Activated naive CD4-positive, alpha-beta T cell treated with anti-CD3 and anti-CD28 coated beads, Interleukin-2, amount 50 U/mL, for 72 hours (primary cell): ENCODE measurements at regions not wholly inside any gene's neighbourhood (a gene's known extent, or its start where the extent isn't known, plus 50 kb on each side); places are given as distances from the start of the nearest gene placed in this dataset.
"Not testable (repeated sequence)": the region's sequence is repeated elsewhere in the genome, so short reads cannot be mapped to it uniquely, and the experiment has no call there.

ENCODE experiments used
- ATAC-seq, 2 donors: fragments of 150-1000 bp; cut with Tn5 transposase; 2 replicates each; pipeline ENCODE4 v1.10.0; 2021; ENCODE audit warnings: mild to moderate bottlenecking in 2 of 2, moderate library complexity in 2 of 2
- DNase-seq, 2 donors: peaks; one replicate each; pipeline ENCODE4 v3.0.0; 2021 to 2022; ENCODE audit warnings: low spot score in 2 of 2
- H3K27ac Mint-ChIP-seq, 2 donors: one replicate each; pipeline ENCODE4 v1.8.0; 2022; ENCODE audit warnings: mild to moderate bottlenecking in 2 of 2, mixed read lengths in 2 of 2
- H3K36me3 Mint-ChIP-seq, 2 donors: one replicate each; pipeline ENCODE4 v1.8.0; 2022; ENCODE audit warnings: mixed read lengths in 2 of 2
- H3K9me3 Mint-ChIP-seq, 2 donors: one replicate each; pipeline ENCODE4 v1.8.0; 2022; ENCODE audit warnings: mixed read lengths in 2 of 2

- Mint-ChIP-seq H3K9me3 (peaks cover 5 to 6% of the 10 kb centered on the region in 2 donors), H3K27ac (no peak overlapping the region), H3K36me3 (no peaks in the 10 kb centered on the region)
- DNase-seq, result no peak
- no peak for ATAC-seq
Measured at GRCh38 chr3:35223632-35224394, 415.5 kb upstream of the ARPP21 start.

GRCh38 chr3:35224565-35225295 lies 414.6 kb upstream of the ARPP21 start:
- DNase-seq (no peak), ATAC-seq (no peak)
- Mint-ChIP-seq H3K9me3 (peaks cover 5 to 6% of the 10 kb centered on the region in 2 donors), H3K27ac (no peak overlapping the region), H3K36me3 (no peaks in the 10 kb centered on the region)

- DNase-seq (no peak), ATAC-seq (no peak)
- no peaks in the 10 kb centered on the region for H3K36me3 Mint-ChIP-seq
- H3K9me3 Mint-ChIP-seq, result no peaks in the 10 kb centered on the region
- no peak overlapping the region for H3K27ac Mint-ChIP-seq
Measured at GRCh38 chr3:35241236-35241635, 398.1 kb upstream of the ARPP21 start.

GRCh38 chr3:35254917-35255316 lies 384.4 kb upstream of the ARPP21 start:
- ATAC-seq, result no peak
- no peak for DNase-seq
- Mint-ChIP-seq H3K9me3 (peaks cover 24 to 31% of the 10 kb centered on the region in 2 donors), H3K27ac (no peak overlapping the region), H3K36me3 (peaks cover 0 to 12% of the 10 kb centered on the region in 2 donors)

- ATAC-seq (no peak), DNase-seq (no peak)
- Mint-ChIP-seq H3K27ac (no peak overlapping the region), H3K9me3 (peaks cover 20 to 21% of the 10 kb centered on the region in 2 donors), H3K36me3 (peaks cover 0 to 8% of the 10 kb centered on the region in 2 donors)
Measured at GRCh38 chr3:35257641-35258040, 381.7 kb upstream of the ARPP21 start.

GRCh38 chr3:35262406-35262805 lies 376.9 kb upstream of the ARPP21 start:
- Mint-ChIP-seq H3K9me3 (peaks cover 0 to 3% of the 10 kb centered on the region in 2 donors), H3K36me3 (peaks cover 0 to 4% of the 10 kb centered on the region in 2 donors), H3K27ac (no peak overlapping the region)
- ATAC-seq, result no peak
- DNase-seq, result no peak

- DNase-seq (no peak), ATAC-seq (no peak)
- Mint-ChIP-seq H3K9me3 (peaks cover 0 to 3% of the 10 kb centered on the region in 2 donors), H3K36me3 (peaks cover 0 to 4% of the 10 kb centered on the region in 2 donors), H3K27ac (no peak overlapping the region)
Measured at GRCh38 chr3:35263477-35263876, 375.8 kb upstream of the ARPP21 start.

GRCh38 chr3:35266065-35266464 lies 373.3 kb upstream of the ARPP21 start:
- H3K9me3 Mint-ChIP-seq, H3K27ac Mint-ChIP-seq, H3K36me3 Mint-ChIP-seq, ATAC-seq, DNase-seq: not testable (repeated sequence)

- Mint-ChIP-seq H3K36me3 (peaks cover 0 to 8% of the 10 kb centered on the region in 2 donors), H3K27ac (no peak overlapping the region), H3K9me3 (peaks cover 17 to 22% of the 10 kb centered on the region in 2 donors)
- DNase-seq (no peak), ATAC-seq (no peak)
Measured at GRCh38 chr3:35275768-35276167, 363.6 kb upstream of the ARPP21 start.

GRCh38 chr3:35276568-35276967 lies 362.8 kb upstream of the ARPP21 start:
- ATAC-seq, result no peak
- H3K36me3 Mint-ChIP-seq, result peaks cover 0 to 8% of the 10 kb centered on the region in 2 donors
- H3K27ac Mint-ChIP-seq, result no peak overlapping the region
- DNase-seq, result no peak
- peaks cover 17 to 28% of the 10 kb centered on the region in 2 donors for H3K9me3 Mint-ChIP-seq

- no peak for DNase-seq
- no peak for ATAC-seq
- Mint-ChIP-seq H3K27ac (no peak overlapping the region), H3K36me3 (peaks cover 4 to 11% of the 10 kb centered on the region in 2 donors), H3K9me3 (peaks cover 14 to 15% of the 10 kb centered on the region in 2 donors)
Measured at GRCh38 chr3:35291471-35292236, 347.7 kb upstream of the ARPP21 start.

GRCh38 chr3:35292568-35292967 lies 346.8 kb upstream of the ARPP21 start:
- DNase-seq (no peak), ATAC-seq (no peak)
- Mint-ChIP-seq H3K9me3 (peaks cover 15 to 16% of the 10 kb centered on the region in 2 donors), H3K36me3 (peaks cover 4 to 11% of the 10 kb centered on the region in 2 donors), H3K27ac (no peak overlapping the region)

- DNase-seq, result no peak
- Mint-ChIP-seq H3K36me3 (peaks cover 0 to 7% of the 10 kb centered on the region in 2 donors), H3K27ac (no peak overlapping the region), H3K9me3 (peaks cover 9 to 10% of the 10 kb centered on the region in 2 donors)
- no peak for ATAC-seq
Measured at GRCh38 chr3:35295906-35296305, 343.4 kb upstream of the ARPP21 start.

GRCh38 chr3:35296533-35296932 lies 342.8 kb upstream of the ARPP21 start:
- H3K9me3 Mint-ChIP-seq, result peaks cover 11 to 12% of the 10 kb centered on the region in 2 donors
- H3K36me3 Mint-ChIP-seq, result peaks cover 0 to 7% of the 10 kb centered on the region in 2 donors
- no peak overlapping the region for H3K27ac Mint-ChIP-seq
- peak; percentile 74 to 96 for ATAC-seq
- peak in 1 of 2 donors; percentile 9 for DNase-seq

GRCh38 chr3:35296944-35297343 lies 342.4 kb upstream of the ARPP21 start:
- not testable (repeated sequence) for ATAC-seq, H3K27ac Mint-ChIP-seq, DNase-seq, H3K36me3 Mint-ChIP-seq
- H3K9me3 Mint-ChIP-seq, result peaks cover 14 to 15% of the 10 kb centered on the region in 2 donors

- no peak for ATAC-seq
- Mint-ChIP-seq H3K9me3 (peaks cover 16 to 19% of the 10 kb centered on the region in 2 donors), H3K36me3 (no peaks in the 10 kb centered on the region), H3K27ac (no peak overlapping the region)
- DNase-seq, result no peak
Measured at GRCh38 chr3:35305406-35305805, 333.9 kb upstream of the ARPP21 start.

GRCh38 chr3:35307296-35307695 lies 332.0 kb upstream of the ARPP21 start:
- H3K36me3 Mint-ChIP-seq, result no peaks in the 10 kb centered on the region
- ATAC-seq, result no peak
- peaks cover 6 to 14% of the 10 kb centered on the region in 2 donors for H3K9me3 Mint-ChIP-seq
- DNase-seq, result no peak
- H3K27ac Mint-ChIP-seq, result no peak overlapping the region
